Neutrophil (primary cell): ENCODE measurements at regions not wholly inside any gene's neighbourhood (a gene's known extent, or its start where the extent isn't known, plus 50 kb on each side); places are given as distances from the start of the nearest gene placed in this dataset.
"Not testable (repeated sequence)": the region's sequence is repeated elsewhere in the genome, so short reads cannot be mapped to it uniquely, and the experiment has no call there.

Source experiments
- H3K27ac ChIP-seq: fragments of 200-600 bp; sonication (generic); 2 replicates; pipeline ENCODE4 v1.5.1; 2016; ENCODE audit warnings: mild to moderate bottlenecking, moderate library complexity
- H3K27me3 ChIP-seq: fragments of 200-600 bp; sonication (generic); 2 replicates; pipeline ENCODE4 v1.6.0; 2016; ENCODE audit warnings: mild to moderate bottlenecking
- H3K36me3 ChIP-seq: fragments of 200-600 bp; sonication (generic); 2 replicates; pipeline ENCODE4 v1.5.1; 2017
- H3K4me1 ChIP-seq, 2 experiments: fragments of 200-600 bp in 1 of 2; sonication (generic) in 1 of 2; 1 replicate in 1 of 2; 2 replicates in 1 of 2; pipeline versions ENCODE4 v1.5.1 to v1.6.1; 2013 to 2016; ENCODE audit warnings: low read depth in 1 of 2, low read length in 1 of 2, mild to moderate bottlenecking in 1 of 2, moderate library complexity in 1 of 2; ENCODE audit not compliant: control insufficient read depth in 1 of 2, insufficient read depth in 1 of 2
- H3K4me3 ChIP-seq, 2 experiments: fragments of 200-600 bp in 1 of 2; sonication (generic) in 1 of 2; 1 replicate in 1 of 2; 2 replicates in 1 of 2; pipeline ENCODE4 v1.5.1; 2013 to 2016; ENCODE audit warnings: low read depth in 1 of 2, low read length in 1 of 2, mild to moderate bottlenecking in 1 of 2, moderate library complexity in 1 of 2
- H3K9me3 ChIP-seq: fragments of 200-600 bp; sonication (generic); 2 replicates; pipeline ENCODE4 v1.5.1; 2016
- TF ChIP-seq, protein P1 (sequence below): fragments of 200-600 bp; sonication (generic); IDR thresholded peaks from 2 replicates; pipeline ENCODE4 v1.5.1; 2016; ENCODE audit warnings: antibody characterized with exemption

DNA sequence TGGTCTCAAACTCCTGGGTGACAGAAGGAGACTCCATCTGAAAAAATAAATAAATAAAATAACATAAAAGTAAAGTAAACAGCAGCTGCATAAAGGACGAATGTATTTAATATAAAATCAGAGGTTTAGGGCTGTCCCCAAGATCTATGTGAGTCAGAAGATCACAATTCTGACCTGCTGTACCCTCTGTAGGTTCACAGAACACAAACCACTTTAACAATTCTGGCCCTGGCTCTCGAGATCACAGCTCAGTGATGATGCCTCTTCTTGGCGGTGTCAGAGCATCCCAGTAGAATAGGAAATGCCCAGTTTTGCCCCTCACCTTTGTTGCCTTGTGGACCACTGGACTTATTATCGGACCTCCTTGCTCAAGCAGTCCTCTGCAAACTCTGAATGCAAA lies 380.9 kb downstream of the TLE1 start:
- Histone ChIP-seq H3K27me3 (no peaks in the 10 kb centered on the region), H3K4me1 (no peaks in the 10 kb centered on the region), H3K4me3 (no peak overlapping the region), H3K27ac (no peak overlapping the region), H3K9me3 (no peaks in the 10 kb centered on the region), H3K36me3 (no peaks in the 10 kb centered on the region)
- TF ChIP-seq, protein P1, sequence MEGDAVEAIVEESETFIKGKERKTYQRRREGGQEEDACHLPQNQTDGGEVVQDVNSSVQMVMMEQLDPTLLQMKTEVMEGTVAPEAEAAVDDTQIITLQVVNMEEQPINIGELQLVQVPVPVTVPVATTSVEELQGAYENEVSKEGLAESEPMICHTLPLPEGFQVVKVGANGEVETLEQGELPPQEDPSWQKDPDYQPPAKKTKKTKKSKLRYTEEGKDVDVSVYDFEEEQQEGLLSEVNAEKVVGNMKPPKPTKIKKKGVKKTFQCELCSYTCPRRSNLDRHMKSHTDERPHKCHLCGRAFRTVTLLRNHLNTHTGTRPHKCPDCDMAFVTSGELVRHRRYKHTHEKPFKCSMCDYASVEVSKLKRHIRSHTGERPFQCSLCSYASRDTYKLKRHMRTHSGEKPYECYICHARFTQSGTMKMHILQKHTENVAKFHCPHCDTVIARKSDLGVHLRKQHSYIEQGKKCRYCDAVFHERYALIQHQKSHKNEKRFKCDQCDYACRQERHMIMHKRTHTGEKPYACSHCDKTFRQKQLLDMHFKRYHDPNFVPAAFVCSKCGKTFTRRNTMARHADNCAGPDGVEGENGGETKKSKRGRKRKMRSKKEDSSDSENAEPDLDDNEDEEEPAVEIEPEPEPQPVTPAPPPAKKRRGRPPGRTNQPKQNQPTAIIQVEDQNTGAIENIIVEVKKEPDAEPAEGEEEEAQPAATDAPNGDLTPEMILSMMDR: no peak

DNA sequence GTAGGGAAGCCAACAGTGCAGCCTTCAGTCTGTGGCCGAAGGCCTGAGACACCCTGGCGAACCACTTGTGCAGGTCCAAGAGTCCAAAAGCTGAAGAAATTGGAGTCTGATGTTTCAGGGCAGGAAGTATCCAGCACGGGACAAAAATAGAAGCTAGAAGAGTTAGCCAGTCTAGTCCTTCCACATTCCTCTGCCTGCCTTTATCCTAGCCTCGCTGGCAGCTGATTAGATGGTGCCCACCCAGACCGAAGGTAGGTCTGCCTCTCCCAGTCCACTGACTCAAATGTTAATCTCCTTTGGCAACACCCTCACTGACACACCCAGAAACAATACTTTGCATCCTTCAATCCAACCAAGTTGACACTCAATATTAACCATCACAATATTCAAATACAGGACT lies 381.6 kb downstream of the TLE1 start:
- not testable (repeated sequence) for H3K9me3 ChIP-seq, H3K4me1 ChIP-seq, H3K36me3 ChIP-seq, H3K27ac ChIP-seq, H3K4me3 ChIP-seq, H3K27me3 ChIP-seq

DNA sequence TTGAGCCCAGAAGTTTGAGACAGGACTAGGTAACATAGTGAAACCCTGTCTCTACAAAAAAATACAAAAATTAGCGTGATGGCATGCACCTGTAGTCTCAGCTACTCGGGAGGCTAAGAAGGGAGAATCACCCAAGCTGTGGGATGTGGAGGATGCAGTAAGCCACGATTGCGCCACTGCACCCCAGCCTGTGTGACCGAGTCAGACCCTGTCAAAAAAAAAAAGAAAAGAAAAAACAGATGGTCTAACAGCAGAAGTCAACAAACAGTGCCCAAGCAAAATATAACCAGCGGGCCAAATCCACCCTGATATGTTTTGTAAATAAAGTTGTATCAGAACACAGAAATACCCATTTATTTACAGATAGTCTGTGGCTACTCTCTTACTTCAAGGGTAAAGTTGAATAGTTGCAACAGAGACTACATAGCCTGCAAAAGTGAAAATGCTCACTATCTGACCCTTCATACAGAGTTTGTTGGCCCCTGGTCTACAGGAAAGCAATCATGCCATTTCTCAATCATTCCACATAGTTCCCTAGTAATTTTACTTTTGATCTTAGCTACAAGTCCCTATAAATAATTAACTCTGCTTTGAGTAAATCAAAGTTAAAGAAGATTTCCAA lies 383.7 kb downstream of the TLE1 start:
- Histone ChIP-seq H3K4me3 (no peak overlapping the region), H3K4me1 (no peaks in the 10 kb centered on the region), H3K27me3 (no peaks in the 10 kb centered on the region), H3K9me3 (no peaks in the 10 kb centered on the region), H3K36me3 (no peaks in the 10 kb centered on the region), H3K27ac (no peak overlapping the region)
- TF ChIP-seq, protein P1: no peak

DNA sequence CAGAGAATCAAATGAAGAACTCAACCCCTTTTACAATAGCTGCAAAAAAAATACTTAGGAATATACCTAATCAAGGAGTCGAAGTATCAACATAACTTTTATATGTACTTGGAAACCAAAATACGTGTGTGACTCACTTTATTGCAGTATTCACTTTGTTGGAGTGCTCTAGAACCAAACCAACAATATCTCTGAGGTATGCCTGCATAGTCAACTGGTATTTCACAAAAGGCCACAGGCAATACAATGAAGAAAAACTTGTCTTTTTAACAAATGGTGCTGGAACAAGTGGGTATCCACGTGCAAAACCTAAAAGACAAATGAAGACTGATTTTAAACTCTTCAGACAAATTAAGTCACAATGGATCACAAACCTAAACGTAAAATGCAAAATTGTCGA lies 385.7 kb downstream of the TLE1 start:
- TF ChIP-seq, protein P1: no peak
- H3K27ac ChIP-seq: no peak overlapping the region
- H3K4me3 ChIP-seq: no peak overlapping the region
- H3K36me3 ChIP-seq: no peaks in the 10 kb centered on the region
- no peaks in the 10 kb centered on the region for H3K4me1 ChIP-seq
- H3K27me3 ChIP-seq: no peaks in the 10 kb centered on the region
- no peaks in the 10 kb centered on the region for H3K9me3 ChIP-seq

DNA sequence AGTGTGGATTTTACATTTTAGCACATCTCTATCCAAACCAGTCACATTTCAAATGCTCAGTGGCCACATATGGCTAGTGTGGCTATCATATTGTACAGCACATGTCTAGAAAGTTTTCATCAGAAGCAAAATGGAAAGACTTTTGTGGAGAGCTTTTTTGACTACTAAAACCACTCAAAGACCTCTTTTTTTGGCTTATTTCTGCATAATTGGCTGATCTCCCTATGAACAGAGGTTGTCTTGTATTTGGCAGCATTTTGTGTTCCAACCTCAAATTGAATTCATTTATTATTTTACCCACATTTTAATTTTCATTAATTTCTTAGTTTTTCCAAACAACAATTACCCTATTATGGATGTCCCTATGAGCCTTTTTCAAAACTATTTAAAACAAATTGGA lies 395.7 kb downstream of the TLE1 start:
- TF ChIP-seq, protein P1: no peak
- H3K27me3 ChIP-seq: no peaks in the 10 kb centered on the region
- H3K4me1 ChIP-seq: no peaks in the 10 kb centered on the region

DNA sequence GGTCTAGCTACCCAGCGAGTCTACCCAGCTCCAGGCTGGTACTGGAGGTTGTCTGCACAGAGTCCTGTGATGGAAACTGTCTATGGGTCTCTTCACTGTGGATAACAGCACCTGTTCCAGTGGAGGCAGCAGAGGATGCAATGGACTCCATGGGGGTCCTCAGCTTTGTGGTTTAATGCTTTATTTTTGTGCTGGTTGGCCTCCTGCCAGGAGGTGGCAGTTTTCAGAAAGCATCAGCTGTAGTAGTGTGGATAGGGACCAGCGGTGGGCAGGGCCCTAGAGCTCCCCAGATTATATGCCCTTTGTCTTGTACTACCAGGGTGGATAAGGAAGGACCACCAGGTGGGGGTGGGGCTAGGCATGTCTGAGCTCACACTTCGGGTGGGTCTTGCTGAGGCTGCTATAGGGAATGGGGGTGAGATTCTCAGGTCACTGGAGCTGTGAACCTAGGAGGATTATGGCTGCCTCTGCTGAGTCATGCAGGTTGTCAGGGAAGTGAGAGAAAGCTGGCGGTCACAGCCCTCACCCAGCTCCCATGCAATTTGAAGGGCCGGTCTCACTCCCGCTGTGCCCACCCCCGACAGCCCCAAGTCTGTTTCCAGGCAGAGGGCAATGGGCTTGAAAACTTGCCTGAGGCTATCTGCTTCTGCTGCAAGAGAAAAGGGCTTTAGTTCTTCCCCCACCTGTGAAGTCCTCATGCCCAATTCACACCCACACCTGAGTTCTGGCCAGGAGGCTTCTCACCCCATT lies 397.1 kb downstream of the TLE1 start:
- no peak overlapping the region for H3K4me3 ChIP-seq
- H3K36me3 ChIP-seq: no peaks in the 10 kb centered on the region
- TF ChIP-seq, protein P1: no peak
- H3K27ac ChIP-seq: no peak overlapping the region
- no peaks in the 10 kb centered on the region for H3K27me3 ChIP-seq
- no peaks in the 10 kb centered on the region for H3K4me1 ChIP-seq
- no peaks in the 10 kb centered on the region for H3K9me3 ChIP-seq

More for the DNA sequence above, 395.7 kb downstream of the TLE1 start:
- no peaks in the 10 kb centered on the region for H3K36me3 ChIP-seq
- H3K27ac ChIP-seq: no peak overlapping the region
- H3K4me3 ChIP-seq: no peak overlapping the region
- H3K9me3 ChIP-seq: no peaks in the 10 kb centered on the region
